Endodermal cell (in vitro differentiated cells): ENCODE measurements at regions not wholly inside any gene's neighbourhood (a gene's known extent, or its start where the extent isn't known, plus 50 kb on each side); places are given as distances from the start of the nearest gene placed in this dataset.

ENCODE experiments used
- DNase-seq: peaks from one replicate; pipeline ENCODE4 v3.0.0-alpha.2; 2017
- H3K27ac ChIP-seq: 2 replicates; pipeline ENCODE4 v1.5.1; 2013; ENCODE audit warnings: mild to moderate bottlenecking, low read depth, low read length, moderate library complexity
- H3K27me3 ChIP-seq: 2 replicates; pipeline ENCODE4 v1.6.1; 2013; ENCODE audit warnings: mild to moderate bottlenecking, low read length, moderate library complexity; ENCODE audit not compliant: insufficient read depth, control insufficient read depth, poor library complexity, severe bottlenecking
- H3K36me3 ChIP-seq: 2 replicates; pipeline ENCODE4 v1.7.0; 2013; ENCODE audit warnings: mild to moderate bottlenecking, low read length, moderate library complexity; ENCODE audit not compliant: control insufficient read depth, insufficient read depth
- H3K4me1 ChIP-seq: one replicate; pipeline ENCODE4 v1.7.0; 2013; ENCODE audit warnings: low read length; ENCODE audit not compliant: control insufficient read depth, insufficient read depth
- H3K4me3 ChIP-seq: 2 replicates; pipeline ENCODE4 v1.5.1; 2013; ENCODE audit warnings: mild to moderate bottlenecking, low read length, moderate library complexity
- H3K9ac ChIP-seq: 2 replicates; pipeline ENCODE4 v1.6.1; 2013; ENCODE audit warnings: mild to moderate bottlenecking, low read length, moderate library complexity; ENCODE audit not compliant: poor library complexity, severe bottlenecking; ENCODE audit errors: extremely low read depth
- H3K9me3 ChIP-seq: 2 replicates; pipeline ENCODE4 v1.6.1; 2013; ENCODE audit warnings: mild to moderate bottlenecking, low read length, moderate library complexity; ENCODE audit not compliant: control insufficient read depth
- H3K27ac Mint-ChIP-seq: 2 replicates; pipeline ENCODE4 v1.8.0; 2020; ENCODE audit warnings: mixed read lengths
- H3K27me3 Mint-ChIP-seq: 2 replicates; pipeline ENCODE4 v1.8.0; 2021; ENCODE audit warnings: mild to moderate bottlenecking, mixed read lengths; ENCODE audit not compliant: insufficient read depth
- H3K36me3 Mint-ChIP-seq: 2 replicates; pipeline ENCODE4 v1.8.0; 2020; ENCODE audit warnings: low read depth, mixed read lengths
- H3K4me1 Mint-ChIP-seq: 2 replicates; pipeline ENCODE4 v1.8.0; 2020; ENCODE audit warnings: mixed read lengths
- H3K4me3 Mint-ChIP-seq: 2 replicates; pipeline ENCODE4 v1.8.0; 2020; ENCODE audit warnings: mild to moderate bottlenecking, moderate library complexity, mixed read lengths
- H3K9me3 Mint-ChIP-seq: 2 replicates; pipeline ENCODE4 v1.8.0; 2020; ENCODE audit warnings: mild to moderate bottlenecking, mixed read lengths
- CTCF ChIP-seq: fragments of 200-600 bp; sonication (generic); conservative IDR thresholded peaks from 2 replicates; pipeline ENCODE4 v1.5.0; 2021; ENCODE audit warnings: antibody characterized with exemption, mild to moderate bottlenecking
- WGBS, 2 experiments: methylation state at CpG; one replicate each; pipeline versions ENCODE4 v1.1.5 to v1.1.7; 2013; ENCODE audit warnings: missing lambda C conversion rate in 2 of 2, mixed read lengths in 1 of 2; ENCODE audit not compliant: insufficient coverage in 1 of 2, insufficient read length in 1 of 2; 5-methylcytosine and 5-hydroxymethylcytosine counted together

GRCh38 chr21:25314247-25314646 lies 293.0 kb downstream of the MRPL39 start:
- H3K36me3 Mint-ChIP-seq: no peaks in the 10 kb centered on the region
- TF ChIP-seq CTCF: no peak
- peaks cover 11% of the 10 kb centered on the region for H3K27me3 Mint-ChIP-seq
- no peak overlapping the region for H3K9ac ChIP-seq
- no peak overlapping the region for H3K4me3 ChIP-seq
- no peaks in the 10 kb centered on the region for H3K9me3 Mint-ChIP-seq
- H3K36me3 ChIP-seq: no peaks in the 10 kb centered on the region
- no peaks in the 10 kb centered on the region for H3K4me1 ChIP-seq
- peaks cover under 1% of the 10 kb centered on the region for H3K27me3 ChIP-seq
- DNase-seq: no peak
- no peak overlapping the region for H3K27ac ChIP-seq
- H3K4me3 Mint-ChIP-seq: no peak overlapping the region
- WGBS, 2 experiments: 83% methylated on average over 1 of the region's 1 CpG; no CpG with 5 or more reads in 1 of the 2 experiments
- H3K9me3 ChIP-seq: peaks cover under 1% of the 10 kb centered on the region
- H3K27ac Mint-ChIP-seq: no peak overlapping the region
- H3K4me1 Mint-ChIP-seq: peaks cover 9% of the 10 kb centered on the region

- Histone ChIP-seq H3K27ac (no peak overlapping the region), H3K9ac (no peak overlapping the region), H3K4me3 (no peak overlapping the region), H3K27me3 (no peaks in the 10 kb centered on the region), H3K4me1 (no peaks in the 10 kb centered on the region), H3K36me3 (no peaks in the 10 kb centered on the region), H3K9me3 (peaks cover 4% of the 10 kb centered on the region)
- Mint-ChIP-seq H3K36me3 (no peaks in the 10 kb centered on the region), H3K9me3 (no peaks in the 10 kb centered on the region), H3K27ac (no peak overlapping the region), H3K27me3 (peaks cover 8% of the 10 kb centered on the region), H3K4me1 (peaks cover 9% of the 10 kb centered on the region), H3K4me3 (no peak overlapping the region)
- peak; percentile 44 for TF ChIP-seq CTCF
- no peak for DNase-seq
- 78% methylated on average over 3 of the region's 3 CpGs; no CpG with 5 or more reads in 1 of the 2 experiments for WGBS, 2 experiments
These were observed 293.5 kb downstream of the MRPL39 start for GRCh38 chr21:25313829-25314228.

GRCh38 chr21:25307489-25307888 lies 299.8 kb downstream of the MRPL39 start:
- Mint-ChIP-seq H3K27me3 (no peaks in the 10 kb centered on the region), H3K27ac (no peak overlapping the region), H3K36me3 (no peaks in the 10 kb centered on the region), H3K4me1 (no peaks in the 10 kb centered on the region), H3K4me3 (no peak overlapping the region), H3K9me3 (no peaks in the 10 kb centered on the region)
- H3K27me3 ChIP-seq: no peaks in the 10 kb centered on the region
- H3K4me1 ChIP-seq: no peaks in the 10 kb centered on the region
- H3K4me3 ChIP-seq: no peak overlapping the region
- 80 to 95% methylated on average over 1 of the region's 1 CpG for WGBS, 2 experiments
- no peak for DNase-seq
- H3K9me3 ChIP-seq: peaks cover 4% of the 10 kb centered on the region
- no peak overlapping the region for H3K9ac ChIP-seq
- no peak for TF ChIP-seq CTCF
- H3K27ac ChIP-seq: no peak overlapping the region
- no peaks in the 10 kb centered on the region for H3K36me3 ChIP-seq
